GM21390 (cell line): ENCODE measurements at regions not wholly inside any gene's neighbourhood (a gene's known extent, or its start where the extent isn't known, plus 50 kb on each side); places are given as distances from the start of the nearest gene placed in this dataset.
"Not testable (repeated sequence)": the region's sequence is repeated elsewhere in the genome, so short reads cannot be mapped to it uniquely, and the experiment has no call there.

Source experiments
- ATAC-seq: cut with Tn5 transposase; IDR thresholded peaks from one replicate; pipeline ENCODE4 v1.9.1; 2021; ENCODE audit not compliant: unreplicated experiment

- no peak for ATAC-seq
Observed at GRCh38 chr1:181324797-181325616, 158.3 kb upstream of the CACNA1E start.

GRCh38 chr1:181325765-181326164 is 157.6 kb upstream of the CACNA1E start:
- not testable (repeated sequence) for ATAC-seq

GRCh38 chr1:181326348-181326747 is 157.0 kb upstream of the CACNA1E start:
- ATAC-seq = no peak

DNA sequence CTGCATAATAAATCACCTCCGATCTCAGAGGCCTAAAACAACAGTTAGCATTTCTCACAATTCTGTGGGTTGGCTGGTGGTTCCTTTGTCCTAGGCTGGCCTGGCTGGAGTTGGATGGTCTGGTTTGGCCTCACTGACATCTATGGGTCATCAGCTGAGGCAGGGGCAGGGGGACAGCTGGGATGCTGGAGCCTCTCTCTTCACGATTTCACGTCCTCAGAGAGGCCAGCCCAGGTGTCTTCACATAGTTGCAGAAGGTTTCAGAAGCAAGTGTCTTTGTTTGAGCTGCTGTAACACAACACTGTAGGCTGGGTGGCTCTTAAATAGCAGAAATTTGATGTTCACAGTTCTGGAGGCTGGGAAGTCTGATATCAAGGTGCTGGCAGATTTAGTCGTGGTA is 155.5 kb upstream of the CACNA1E start:
- ATAC-seq = no peak

GRCh38 chr1:181334724-181335123 is 148.6 kb upstream of the CACNA1E start:
- ATAC-seq = no peak

DNA sequence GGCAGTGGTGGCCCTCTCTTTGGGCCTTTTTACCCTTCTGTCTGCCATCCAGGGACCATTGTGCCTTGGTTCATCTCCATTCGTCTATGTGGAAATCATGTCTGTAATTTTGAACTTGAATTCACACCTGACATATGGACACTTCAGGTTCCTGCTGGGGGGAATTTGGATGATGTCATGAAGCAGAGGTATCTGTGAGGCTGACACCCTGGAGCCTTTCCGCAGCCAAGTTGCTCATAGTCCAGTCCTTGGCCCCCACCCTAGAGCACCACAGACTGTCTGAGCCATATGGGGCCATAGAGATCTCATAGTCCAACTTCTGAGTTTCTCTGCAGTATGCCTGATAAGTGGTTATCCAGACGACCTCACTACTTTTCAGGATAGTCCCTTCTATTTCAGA is 147.7 kb upstream of the CACNA1E start:
- no peak for ATAC-seq

- no peak for ATAC-seq
Observed at GRCh38 chr1:181341026-181341632, 142.2 kb upstream of the CACNA1E start.

DNA sequence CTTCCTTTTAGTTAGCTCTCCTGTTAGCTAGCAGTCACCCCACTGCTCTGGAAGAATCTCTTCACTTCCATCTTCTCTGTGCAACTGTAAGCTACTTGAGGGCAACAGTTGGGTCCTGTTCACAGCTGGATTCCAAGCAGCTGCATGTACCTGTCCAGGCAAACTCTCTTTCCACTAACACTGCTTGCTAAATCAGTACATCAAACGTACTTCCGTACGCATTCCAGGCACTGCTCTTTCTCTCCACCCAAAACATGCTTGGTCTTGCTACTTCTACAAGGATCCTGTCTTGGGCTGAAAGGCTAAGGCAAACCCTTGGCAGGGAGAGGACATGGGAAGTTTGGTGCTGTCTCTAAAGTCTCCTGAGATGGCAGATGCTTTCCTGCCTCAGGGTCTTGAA is 139.2 kb upstream of the CACNA1E start:
- no peak for ATAC-seq

DNA sequence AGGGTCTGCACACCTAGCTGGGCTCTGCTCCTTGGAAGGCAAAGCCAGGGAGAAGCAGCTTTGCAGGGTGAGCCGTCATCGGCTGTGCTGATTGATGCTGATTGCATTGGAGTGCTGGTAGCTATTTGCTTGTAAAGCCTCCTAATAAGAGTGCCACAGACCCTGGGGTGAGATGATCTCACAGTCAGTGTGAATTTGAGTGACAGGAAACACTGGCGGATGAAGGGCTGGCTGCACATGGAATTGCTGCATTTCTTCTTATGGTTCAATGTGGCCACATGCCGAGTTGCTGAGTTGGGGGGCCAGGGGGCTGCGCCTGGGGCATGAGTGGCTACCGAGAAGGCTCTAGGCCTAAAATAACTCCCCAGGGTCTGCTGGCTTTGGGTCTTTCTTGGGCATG is 138.2 kb upstream of the CACNA1E start:
- ATAC-seq = no peak

DNA sequence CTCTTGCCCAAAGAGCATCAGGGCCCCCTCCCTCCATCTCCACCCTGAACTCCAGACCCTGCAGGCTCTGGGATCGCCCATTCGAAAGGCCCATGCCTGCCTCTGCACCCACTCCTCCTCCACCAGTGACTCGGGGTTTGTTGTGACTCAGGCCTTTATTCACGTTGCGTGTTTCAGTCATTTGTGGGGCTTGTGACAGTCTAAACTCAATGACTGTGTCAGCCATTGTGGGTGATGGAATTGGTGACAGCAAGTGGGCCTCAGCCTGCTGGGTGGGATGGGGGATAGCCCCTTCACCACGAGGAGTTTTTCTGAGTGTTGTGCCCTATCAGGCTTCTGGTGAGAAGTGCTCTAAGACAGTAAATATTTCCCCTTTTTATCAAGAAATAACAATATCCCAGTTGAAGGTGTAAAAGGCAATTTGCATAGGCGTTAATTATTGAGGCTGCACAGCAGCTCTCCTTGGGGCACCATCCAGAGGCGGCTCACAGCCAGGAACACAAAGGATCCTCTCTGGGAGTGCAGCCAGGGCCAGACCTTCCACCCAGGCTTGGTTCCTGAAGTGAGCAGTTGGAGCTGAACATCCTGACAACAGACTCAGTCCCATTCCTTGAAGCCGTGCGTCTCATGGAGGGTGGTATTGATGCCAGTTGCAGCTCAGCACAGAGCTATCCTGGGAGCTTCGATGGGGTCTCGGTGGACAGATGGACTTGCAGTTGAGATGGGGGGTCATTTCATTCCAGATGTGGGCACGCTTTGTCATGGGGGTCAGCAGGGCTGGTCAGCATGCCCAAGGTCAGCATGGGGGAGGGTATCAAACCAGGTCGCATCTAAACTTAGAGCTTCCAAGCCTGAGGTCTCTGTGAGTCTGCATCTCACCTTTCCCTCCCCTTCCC is 135.6 kb upstream of the CACNA1E start:
- ATAC-seq = no peak

- no peak for ATAC-seq
Observed at GRCh38 chr1:181349512-181349911, 133.8 kb upstream of the CACNA1E start.

DNA sequence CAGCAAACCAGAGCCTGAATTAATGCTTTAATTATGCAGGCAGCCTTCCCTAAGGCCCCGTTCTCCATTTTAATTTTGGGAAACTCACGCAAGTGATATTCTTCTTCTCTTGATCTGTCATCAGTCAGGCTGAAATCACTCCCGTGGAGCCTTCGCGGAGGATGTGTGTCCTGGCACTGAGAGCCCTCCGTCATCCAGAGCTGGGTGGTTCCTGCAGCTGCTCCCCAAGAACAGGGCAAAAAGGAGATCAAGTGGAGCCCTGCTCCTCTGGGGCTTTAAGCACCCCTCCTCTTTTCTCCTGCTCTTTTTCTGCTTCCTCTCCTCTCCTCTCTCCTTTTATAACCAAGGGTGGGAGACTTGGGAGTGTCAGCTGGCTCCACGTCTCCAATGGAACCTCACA is 133.2 kb upstream of the CACNA1E start:
- no peak for ATAC-seq

DNA sequence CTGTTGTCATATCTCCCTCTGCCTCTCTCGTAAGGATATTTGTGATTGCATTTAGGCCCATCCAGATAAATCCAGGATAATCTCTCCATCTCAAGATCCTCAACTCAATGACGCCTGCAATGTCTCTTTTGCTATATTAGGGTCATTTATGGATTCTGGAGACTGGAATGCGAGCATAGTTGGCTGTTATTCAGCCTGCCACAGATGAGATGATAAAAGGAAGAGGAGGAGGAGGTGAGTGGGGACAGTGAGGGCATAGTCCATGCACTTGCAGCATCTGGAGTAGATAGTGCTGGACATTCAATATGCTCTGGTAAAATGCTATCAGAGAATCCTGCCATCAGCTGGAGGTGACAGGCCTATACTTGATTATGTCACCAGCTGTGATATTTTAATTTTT is 131.6 kb upstream of the CACNA1E start:
- ATAC-seq = no peak

- no peak for ATAC-seq
Observed at GRCh38 chr1:181352695-181353094, 130.6 kb upstream of the CACNA1E start.

- no peak for ATAC-seq
Observed at GRCh38 chr1:181353526-181353925, 129.8 kb upstream of the CACNA1E start.

GRCh38 chr1:181354865-181355264 is 128.5 kb upstream of the CACNA1E start:
- no peak for ATAC-seq

DNA sequence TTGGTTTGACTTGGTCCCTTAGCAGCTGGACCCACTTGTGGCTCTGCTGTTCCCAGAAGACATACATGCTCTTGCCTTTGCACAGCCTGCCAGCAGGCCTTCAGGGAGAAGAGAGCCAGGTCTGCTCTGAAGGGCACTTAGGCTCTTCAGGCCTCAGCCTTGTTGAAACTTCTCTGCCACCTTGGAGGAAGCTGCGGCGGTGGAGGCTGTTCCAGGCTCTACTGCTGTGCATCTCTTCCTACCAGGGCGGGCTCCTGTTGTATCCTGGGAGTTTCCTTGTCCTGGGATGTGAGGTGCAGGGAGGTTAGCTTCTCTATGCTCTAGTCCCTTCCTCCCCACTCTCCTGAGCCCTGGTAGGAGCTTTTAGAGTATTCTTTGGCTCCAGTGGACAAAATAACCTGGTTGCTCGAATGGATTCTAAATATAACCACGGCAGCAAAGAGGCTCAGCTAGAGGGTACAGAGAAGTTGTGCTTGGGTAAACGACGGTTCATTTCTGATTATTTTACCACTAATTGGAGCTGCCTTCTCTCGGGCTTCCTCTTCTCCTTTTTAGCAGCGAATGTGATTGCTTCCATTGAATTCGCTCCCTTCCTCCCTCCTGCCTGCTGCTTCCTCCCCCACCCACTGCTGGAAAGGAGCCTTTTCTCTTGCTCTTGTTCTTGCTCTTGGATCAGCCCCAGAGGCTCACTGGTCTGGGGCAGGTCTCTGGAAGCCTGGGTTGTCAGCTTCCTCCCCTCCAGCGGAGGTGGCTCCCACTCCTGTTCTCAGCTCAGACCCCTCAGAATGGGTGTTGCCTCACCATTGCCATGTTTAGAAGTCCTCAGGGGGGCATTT is 126.6 kb upstream of the CACNA1E start:
- no peak for ATAC-seq

- ATAC-seq = no peak
Observed at GRCh38 chr1:181359012-181359411, 124.3 kb upstream of the CACNA1E start.

- ATAC-seq = no peak
Observed at GRCh38 chr1:181364801-181365200, 118.5 kb upstream of the CACNA1E start.

GRCh38 chr1:181366910-181367309 is 116.4 kb upstream of the CACNA1E start:
- no peak for ATAC-seq

- no peak for ATAC-seq
Observed at GRCh38 chr1:181369416-181369815, 113.9 kb upstream of the CACNA1E start.
